Neural cell (in vitro differentiated cells): ENCODE measurements at regions not wholly inside any gene's neighbourhood (a gene's known extent, or its start where the extent isn't known, plus 50 kb on each side); places are given as distances from the start of the nearest gene placed in this dataset.

Experiments used
- H2AFZ ChIP-seq: fragments of 200-600, 300-800 bp; sonication (generic), shearing (Covaris generic); 2 replicates; pipeline ENCODE4 v1.6.0; 2014; ENCODE audit warnings: low read depth, mild to moderate bottlenecking, antibody characterized with exemption, low read length, moderate library complexity
- H3F3A ChIP-seq: fragments of 200-600 bp; shearing (Covaris generic); 2 replicates; pipeline ENCODE4 v1.6.1; 2016; ENCODE audit warnings: mild to moderate bottlenecking, moderate library complexity, mixed read lengths, antibody characterized with exemption, low read length; ENCODE audit not compliant: insufficient read depth, poor library complexity, severe bottlenecking
- H3K27ac ChIP-seq: fragments of 200-600, 300-800 bp; sonication (generic), shearing (Covaris generic); 2 replicates; pipeline ENCODE4 v1.5.1; 2014; ENCODE audit warnings: mild to moderate bottlenecking, low read length, moderate library complexity
- H3K27me3 ChIP-seq: fragments of 300-800, 200-600 bp; sonication (generic), shearing (Covaris generic); 2 replicates; pipeline ENCODE4 v1.6.0; 2014; ENCODE audit warnings: mild to moderate bottlenecking, low read depth, low read length, moderate library complexity; ENCODE audit not compliant: insufficient read depth
- H3K36me3 ChIP-seq: fragments of 300-800, 200-600 bp; sonication (generic), shearing (Covaris generic); 2 replicates; pipeline ENCODE4 v1.5.1; 2014; ENCODE audit warnings: mild to moderate bottlenecking, antibody characterized with exemption, low read length, moderate library complexity; ENCODE audit not compliant: insufficient read depth
- H3K4me2 ChIP-seq: fragments of 300-800, 200-600 bp; sonication (generic), shearing (Covaris generic); 2 replicates; pipeline ENCODE4 v1.6.0; 2014; ENCODE audit warnings: mild to moderate bottlenecking, low read length
- H3K4me3 ChIP-seq: fragments of 300-800, 200-600 bp; sonication (generic), shearing (Covaris generic); 2 replicates; pipeline ENCODE4 v1.5.1; 2014; ENCODE audit warnings: mild to moderate bottlenecking, low read length, moderate library complexity
- H3K79me2 ChIP-seq: fragments of 200-600 bp; shearing (Covaris generic); replicated peaks from 2 replicates; pipeline ENCODE4 v1.6.0; 2014; ENCODE audit warnings: mild to moderate bottlenecking, low read length, moderate library complexity; ENCODE audit not compliant: insufficient read depth
- H3K9ac ChIP-seq: fragments of 300-800, 200-600 bp; sonication (generic), shearing (Covaris generic); 2 replicates; pipeline ENCODE4 v1.6.1; 2016; ENCODE audit warnings: mild to moderate bottlenecking, low read length, mixed read lengths
- H3K9me2 ChIP-seq: fragments of 200-600 bp; shearing (Covaris generic); 2 replicates; pipeline ENCODE4 v1.6.1; 2016; ENCODE audit warnings: mild to moderate bottlenecking, low read length, mixed read lengths; ENCODE audit not compliant: insufficient read depth
- H3K9me3 ChIP-seq: fragments of 200-600, 300-800 bp; sonication (generic), shearing (Covaris generic); 2 replicates; pipeline ENCODE4 v1.6.1; 2016; ENCODE audit warnings: mild to moderate bottlenecking, mixed run types, low read length, moderate library complexity, mixed read lengths
- H4K20me1 ChIP-seq: fragments of 200-600 bp; shearing (Covaris generic); 2 replicates; pipeline ENCODE4 v1.6.1; 2016; ENCODE audit warnings: mild to moderate bottlenecking, mixed run types; ENCODE audit not compliant: insufficient read depth
- EP300 ChIP-seq: fragments of 450-650 bp; conservative IDR thresholded peaks from 2 replicates; pipeline ENCODE4 v1.6.1; 2014; ENCODE audit warnings: antibody characterized with exemption, mild to moderate bottlenecking, moderate library complexity; ENCODE audit not compliant: poor library complexity, severe bottlenecking
- EZH2 ChIP-seq: fragments of 200-600, 300-800 bp; shearing (Covaris generic), sonication (generic); IDR thresholded peaks from 2 replicates; pipeline ENCODE4 v1.6.1; 2014; ENCODE audit warnings: antibody characterized with exemption, low read length, borderline replicate concordance, mild to moderate bottlenecking; ENCODE audit not compliant: insufficient read depth, poor library complexity, severe bottlenecking
- MXI1 ChIP-seq: fragments of 450-650 bp; conservative IDR thresholded peaks from 2 replicates; pipeline ENCODE4 v1.6.1; 2014; ENCODE audit warnings: antibody characterized with exemption, mild to moderate bottlenecking; ENCODE audit not compliant: poor library complexity, severe bottlenecking
- POLR2AphosphoS5 ChIP-seq: IDR thresholded peaks from 2 replicates; pipeline ENCODE4 v1.6.1; 2012
- RAD21 ChIP-seq: fragments of 450-650 bp; conservative IDR thresholded peaks from 2 replicates; pipeline ENCODE4 v1.6.1; 2014; ENCODE audit warnings: antibody characterized with exemption, mild to moderate bottlenecking, moderate library complexity
- REST ChIP-seq: IDR thresholded peaks from 2 replicates; pipeline ENCODE4 v1.6.1; 2012; ENCODE audit warnings: borderline replicate concordance
- SMC3 ChIP-seq: fragments of 450-650 bp; conservative IDR thresholded peaks from 2 replicates; pipeline ENCODE4 v1.6.1; 2014; ENCODE audit warnings: antibody characterized with exemption, mild to moderate bottlenecking, moderate library complexity; ENCODE audit not compliant: poor library complexity
- TAF1 ChIP-seq: IDR thresholded peaks from 2 replicates; pipeline ENCODE4 v1.6.1; 2012; ENCODE audit warnings: low read depth
- TF ChIP-seq, protein P1 (sequence below): fragments of 450-650 bp; IDR thresholded peaks from 2 replicates; pipeline ENCODE4 v1.5.1; 2014; ENCODE audit warnings: antibody characterized with exemption, mild to moderate bottlenecking, moderate library complexity; ENCODE audit not compliant: poor library complexity, severe bottlenecking

GRCh38 chr2:154608438-154608837 lies 90.1 kb upstream of the KCNJ3 start:
- Histone ChIP-seq H3K4me3 (no peak overlapping the region), H3K27me3 (no peaks in the 10 kb centered on the region), H3K9ac (no peak overlapping the region), H3K27ac (no peak overlapping the region), H3K9me3 (no peaks in the 10 kb centered on the region), H3F3A (no peaks in the 10 kb centered on the region), H4K20me1 (no peaks in the 10 kb centered on the region), H3K79me2 (no peaks in the 10 kb centered on the region), H3K36me3 (no peaks in the 10 kb centered on the region), H2AFZ (no peak overlapping the region), H3K9me2 (no peaks in the 10 kb centered on the region), H3K4me2 (no peak overlapping the region)
- TF ChIP-seq REST: no peak
- TF ChIP-seq, protein P1, sequence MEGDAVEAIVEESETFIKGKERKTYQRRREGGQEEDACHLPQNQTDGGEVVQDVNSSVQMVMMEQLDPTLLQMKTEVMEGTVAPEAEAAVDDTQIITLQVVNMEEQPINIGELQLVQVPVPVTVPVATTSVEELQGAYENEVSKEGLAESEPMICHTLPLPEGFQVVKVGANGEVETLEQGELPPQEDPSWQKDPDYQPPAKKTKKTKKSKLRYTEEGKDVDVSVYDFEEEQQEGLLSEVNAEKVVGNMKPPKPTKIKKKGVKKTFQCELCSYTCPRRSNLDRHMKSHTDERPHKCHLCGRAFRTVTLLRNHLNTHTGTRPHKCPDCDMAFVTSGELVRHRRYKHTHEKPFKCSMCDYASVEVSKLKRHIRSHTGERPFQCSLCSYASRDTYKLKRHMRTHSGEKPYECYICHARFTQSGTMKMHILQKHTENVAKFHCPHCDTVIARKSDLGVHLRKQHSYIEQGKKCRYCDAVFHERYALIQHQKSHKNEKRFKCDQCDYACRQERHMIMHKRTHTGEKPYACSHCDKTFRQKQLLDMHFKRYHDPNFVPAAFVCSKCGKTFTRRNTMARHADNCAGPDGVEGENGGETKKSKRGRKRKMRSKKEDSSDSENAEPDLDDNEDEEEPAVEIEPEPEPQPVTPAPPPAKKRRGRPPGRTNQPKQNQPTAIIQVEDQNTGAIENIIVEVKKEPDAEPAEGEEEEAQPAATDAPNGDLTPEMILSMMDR: no peak
- TF ChIP-seq SMC3: no peak

- no peak overlapping the region for H3K4me3 ChIP-seq
- TF ChIP-seq POLR2AphosphoS5: no peak
- TF ChIP-seq TAF1: no peak
- TF ChIP-seq EP300: no peak
- TF ChIP-seq SMC3: no peak
- TF ChIP-seq RAD21: no peak
- TF ChIP-seq REST: no peak
- TF ChIP-seq EZH2: no peak
- TF ChIP-seq, protein P1: no peak
- TF ChIP-seq MXI1: no peak
- no peak overlapping the region for H3K9ac ChIP-seq
- H3K27ac ChIP-seq: no peak overlapping the region
- H3K9me2 ChIP-seq: no peaks in the 10 kb centered on the region
- no peaks in the 10 kb centered on the region for H3K27me3 ChIP-seq
- H3K4me2 ChIP-seq: no peak overlapping the region
- H3K9me3 ChIP-seq: no peaks in the 10 kb centered on the region
- no peaks in the 10 kb centered on the region for H3F3A ChIP-seq
- H3K79me2 ChIP-seq: no peaks in the 10 kb centered on the region
- no peaks in the 10 kb centered on the region for H3K36me3 ChIP-seq
- no peak overlapping the region for H2AFZ ChIP-seq
- no peaks in the 10 kb centered on the region for H4K20me1 ChIP-seq
These were observed 83.6 kb upstream of the KCNJ3 start for GRCh38 chr2:154614906-154615305.
